ENCODE measurements at regions not wholly inside any gene's neighbourhood (a gene's known extent, or its start where the extent isn't known, plus 50 kb on each side); places are given as distances from the start of the nearest gene placed in this dataset.

DNA sequence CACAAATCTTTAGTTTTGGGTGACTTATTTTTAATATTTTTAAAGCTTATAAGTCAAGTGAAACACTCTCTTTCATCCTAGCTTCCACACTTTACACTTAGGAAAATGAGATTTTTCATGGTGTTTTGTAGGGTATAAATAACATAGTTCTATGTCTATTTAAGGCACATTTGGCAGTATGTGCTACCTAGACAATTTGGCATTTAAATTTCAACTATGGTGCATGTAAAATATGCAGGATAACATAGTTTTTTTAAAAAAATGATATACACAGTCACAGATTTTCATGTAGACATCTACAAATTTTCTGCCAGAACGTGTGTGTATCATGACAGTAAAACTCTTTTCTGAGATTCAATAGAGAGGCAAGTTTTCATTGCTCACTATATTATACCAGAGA, 115.1 kb upstream of the MAP3K7 start:
- ChIA-PET CTCF (no interaction called here), POLR2A (ENCODE audit: unreplicated experiment) (no interaction called here)
- intact Hi-C loops (cut with micrococcal nuclease; ENCODE audit: unreplicated experiment), result no loop called here

DNA sequence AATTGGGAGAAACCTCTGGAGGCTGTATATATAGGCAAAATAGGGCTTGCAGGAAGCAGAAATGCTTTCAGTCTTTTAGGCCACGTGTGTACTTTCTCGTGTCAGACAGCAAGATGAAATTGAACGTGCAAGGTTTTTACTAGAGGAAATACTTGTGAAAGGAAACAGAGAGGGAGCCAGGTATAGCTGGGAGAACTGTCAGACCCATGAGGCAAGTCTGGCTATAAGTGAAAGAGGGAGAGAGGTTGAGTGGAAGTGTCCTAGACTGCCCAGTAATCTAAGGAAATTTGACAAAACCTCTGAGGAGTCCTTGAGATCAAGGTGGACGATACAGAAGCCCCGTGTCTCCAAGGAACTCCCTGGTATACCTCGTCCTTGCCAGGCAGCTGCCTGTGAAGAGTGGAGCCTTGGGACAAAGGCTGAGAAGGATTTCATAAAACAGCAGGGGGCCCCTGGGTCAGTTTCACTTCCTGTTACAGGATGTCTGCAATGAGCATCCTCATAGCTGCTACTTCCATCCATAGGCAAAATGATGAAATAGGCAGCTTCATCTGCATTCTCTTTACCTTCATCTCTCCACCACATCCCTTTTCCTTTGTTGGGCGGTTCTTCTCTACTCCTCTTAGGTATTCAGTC, 114.4 kb upstream of the MAP3K7 start:
- no peaks in the 10 kb centered on the region for H3K4me1 ChIP-seq (replicated peaks; ENCODE audit: insufficient read depth)
- H3K36me3 ChIP-seq (ENCODE audit: low read depth), result no peaks in the 10 kb centered on the region
- H3K27me3 ChIP-seq (ENCODE audit: insufficient read depth, low read depth), result no peaks in the 10 kb centered on the region
- H3F3A ChIP-seq (ENCODE audit: insufficient read depth, low read depth), result no peaks in the 10 kb centered on the region
- no peaks in the 10 kb centered on the region for H4K20me1 ChIP-seq (ENCODE audit: insufficient read depth)
- H2AFZ ChIP-seq, result no peak overlapping the region
- H3K9me2 ChIP-seq (ENCODE audit: insufficient read depth), result no peaks in the 10 kb centered on the region
- no peak overlapping the region for H3K4me3 ChIP-seq
- ChIA-PET POLR2A (ENCODE audit: unreplicated experiment) (no interaction called here), CTCF (no interaction called here)
- TF ChIP-seq EZH2 (IDR thresholded peaks at IDR 0.05; ENCODE audit: low read depth), result no peak
- TF ChIP-seq, protein P1, sequence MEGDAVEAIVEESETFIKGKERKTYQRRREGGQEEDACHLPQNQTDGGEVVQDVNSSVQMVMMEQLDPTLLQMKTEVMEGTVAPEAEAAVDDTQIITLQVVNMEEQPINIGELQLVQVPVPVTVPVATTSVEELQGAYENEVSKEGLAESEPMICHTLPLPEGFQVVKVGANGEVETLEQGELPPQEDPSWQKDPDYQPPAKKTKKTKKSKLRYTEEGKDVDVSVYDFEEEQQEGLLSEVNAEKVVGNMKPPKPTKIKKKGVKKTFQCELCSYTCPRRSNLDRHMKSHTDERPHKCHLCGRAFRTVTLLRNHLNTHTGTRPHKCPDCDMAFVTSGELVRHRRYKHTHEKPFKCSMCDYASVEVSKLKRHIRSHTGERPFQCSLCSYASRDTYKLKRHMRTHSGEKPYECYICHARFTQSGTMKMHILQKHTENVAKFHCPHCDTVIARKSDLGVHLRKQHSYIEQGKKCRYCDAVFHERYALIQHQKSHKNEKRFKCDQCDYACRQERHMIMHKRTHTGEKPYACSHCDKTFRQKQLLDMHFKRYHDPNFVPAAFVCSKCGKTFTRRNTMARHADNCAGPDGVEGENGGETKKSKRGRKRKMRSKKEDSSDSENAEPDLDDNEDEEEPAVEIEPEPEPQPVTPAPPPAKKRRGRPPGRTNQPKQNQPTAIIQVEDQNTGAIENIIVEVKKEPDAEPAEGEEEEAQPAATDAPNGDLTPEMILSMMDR (conservative IDR thresholded peaks at IDR 0.05), result no peak
- no peaks in the 10 kb centered on the region for H3K9me3 ChIP-seq (ENCODE audit: insufficient read depth, low read depth)
- peak in 1 of 2 experiments; percentile 6 for DNase-seq
- no TSS peak for BruUV-seq (replicated peaks)
- H3K79me2 ChIP-seq (ENCODE audit: low read depth), result no peaks in the 10 kb centered on the region
- no peak overlapping the region for H3K27ac ChIP-seq
- no peak overlapping the region for H3K4me2 ChIP-seq
- intact Hi-C loops (cut with micrococcal nuclease; ENCODE audit: unreplicated experiment), result no loop called here

More for the DNA sequence above, 115.1 kb upstream of the MAP3K7 start:
- TF ChIP-seq, protein P1 (conservative IDR thresholded peaks at IDR 0.05), result no peak
- TF ChIP-seq EZH2 (IDR thresholded peaks at IDR 0.05; ENCODE audit: low read depth), result no peak
- no peak overlapping the region for H2AFZ ChIP-seq
- H3K27ac ChIP-seq, result no peak overlapping the region
- H3K4me3 ChIP-seq, result no peak overlapping the region
- H3K36me3 ChIP-seq (ENCODE audit: low read depth), result no peaks in the 10 kb centered on the region
- BruUV-seq (replicated peaks), result no TSS peak
- no peak overlapping the region for H3K4me2 ChIP-seq
- no peak for DNase-seq
- no peaks in the 10 kb centered on the region for H3F3A ChIP-seq (ENCODE audit: insufficient read depth, low read depth)
- no peaks in the 10 kb centered on the region for H4K20me1 ChIP-seq (ENCODE audit: insufficient read depth)
- H3K9me3 ChIP-seq (ENCODE audit: insufficient read depth, low read depth), result no peaks in the 10 kb centered on the region
- no peaks in the 10 kb centered on the region for H3K79me2 ChIP-seq (ENCODE audit: low read depth)
- no peaks in the 10 kb centered on the region for H3K4me1 ChIP-seq (replicated peaks; ENCODE audit: insufficient read depth)
- no peaks in the 10 kb centered on the region for H3K9me2 ChIP-seq (ENCODE audit: insufficient read depth)
- no peaks in the 10 kb centered on the region for H3K27me3 ChIP-seq (ENCODE audit: insufficient read depth, low read depth)

DNA sequence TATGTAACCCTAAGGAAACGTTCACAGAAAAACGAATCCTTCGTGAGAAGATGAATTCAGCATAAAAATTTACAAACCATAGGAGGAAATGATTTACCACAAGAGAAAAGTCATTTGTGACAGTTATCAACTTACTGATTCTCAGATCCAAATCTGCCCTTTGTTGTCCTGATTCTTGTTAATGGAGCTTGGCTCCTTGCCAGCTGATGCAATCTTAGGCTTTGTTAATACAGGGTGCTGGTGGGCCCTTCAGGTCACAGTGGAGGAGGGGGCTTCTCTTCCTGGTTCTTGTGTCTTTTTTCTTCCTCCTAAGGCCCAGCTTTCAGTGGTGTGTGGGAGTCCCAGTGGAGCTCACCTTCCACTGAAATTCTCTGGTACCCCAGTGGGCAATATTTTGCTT, 108.4 kb upstream of the MAP3K7 start:
- ChIA-PET POLR2A (ENCODE audit: unreplicated experiment) (no interaction called here), CTCF (no interaction called here)
- no peaks in the 10 kb centered on the region for H3F3A ChIP-seq (ENCODE audit: insufficient read depth, low read depth)
- no peak for DNase-seq
- H3K79me2 ChIP-seq (ENCODE audit: low read depth), result no peaks in the 10 kb centered on the region
- intact Hi-C loops (cut with micrococcal nuclease; ENCODE audit: unreplicated experiment), result no loop called here
- H3K9me3 ChIP-seq (ENCODE audit: insufficient read depth, low read depth), result no peaks in the 10 kb centered on the region
- no peaks in the 10 kb centered on the region for H3K27me3 ChIP-seq (ENCODE audit: insufficient read depth, low read depth)
- no peaks in the 10 kb centered on the region for H4K20me1 ChIP-seq (ENCODE audit: insufficient read depth)
- H3K4me2 ChIP-seq, result no peak overlapping the region
- no peaks in the 10 kb centered on the region for H3K36me3 ChIP-seq (ENCODE audit: low read depth)
- H3K27ac ChIP-seq, result no peak overlapping the region
- TF ChIP-seq, protein P1 (conservative IDR thresholded peaks at IDR 0.05), result no peak
- TF ChIP-seq EZH2 (IDR thresholded peaks at IDR 0.05; ENCODE audit: low read depth), result no peak
- H2AFZ ChIP-seq, result no peak overlapping the region
- no peaks in the 10 kb centered on the region for H3K9me2 ChIP-seq (ENCODE audit: insufficient read depth)
- no peak overlapping the region for H3K4me3 ChIP-seq
- no TSS peak for BruUV-seq (replicated peaks)
- no peaks in the 10 kb centered on the region for H3K4me1 ChIP-seq (replicated peaks; ENCODE audit: insufficient read depth)
